HepG2 (cell line): ENCODE measurements at regions not wholly inside any gene's neighbourhood (a gene's known extent, or its start where the extent isn't known, plus 50 kb on each side); places are given as distances from the start of the nearest gene placed in this dataset.
A peak's percentile ranks its signal among the peaks of the same experiment; 100 is the strongest.

Experiments used
- ARNT ChIP-seq: fragments of 450-650 bp; IDR thresholded peaks from 2 replicates; pipeline ENCODE4 v1.6.1; 2017
- GLMP ChIP-seq: sonication (generic); formaldehyde crosslinking; IDR thresholded peaks from 2 replicates; pipeline ENCODE4 v1.9.0; 2021; ENCODE audit warnings: missing genetic modification reagents, mild to moderate bottlenecking, borderline replicate concordance
- HCFC1 ChIP-seq: fragments of 150-350 bp; IDR thresholded peaks from 2 replicates; pipeline ENCODE4 v1.6.1; 2014; ENCODE audit warnings: low read depth, low read length
- HIC2 ChIP-seq: sonication (generic); formaldehyde crosslinking; IDR thresholded peaks from 2 replicates; pipeline ENCODE4 v1.9.0; 2022; ENCODE audit warnings: low read depth, missing genetic modification reagents
- HMGXB3 ChIP-seq: sonication (generic); formaldehyde crosslinking; IDR thresholded peaks from 2 replicates; pipeline ENCODE4 v1.4.0; 2020; ENCODE audit warnings: missing genetic modification reagents, borderline replicate concordance
- PTBP1 ChIP-seq: fragments of 200-400 bp; formaldehyde crosslinking; IDR thresholded peaks from 2 replicates; pipeline ENCODE4 v1.6.1; 2018; ENCODE audit warnings: low read length, low read depth; ENCODE audit not compliant: poor library complexity, severe bottlenecking
- REXO4 ChIP-seq: sonication (generic); formaldehyde crosslinking; IDR thresholded peaks from 2 replicates; pipeline ENCODE4 v1.8.0; 2022; ENCODE audit warnings: missing genetic modification reagents, mild to moderate bottlenecking, borderline replicate concordance
- TFE3 ChIP-seq: IDR thresholded peaks from 2 replicates; pipeline ENCODE4 v1.6.1; 2016
- YEATS2 ChIP-seq: sonication (generic); formaldehyde crosslinking; IDR thresholded peaks from 2 replicates; pipeline ENCODE4 v1.4.0; 2020; ENCODE audit warnings: missing genetic modification reagents, borderline replicate concordance
- ZKSCAN5 ChIP-seq: sonication (generic); formaldehyde crosslinking; IDR thresholded peaks from 2 replicates; pipeline ENCODE4 v1.5.1; 2020; ENCODE audit warnings: mild to moderate bottlenecking, missing genetic modification reagents
- ZMYM4 ChIP-seq: sonication (generic); formaldehyde crosslinking; IDR thresholded peaks from 2 replicates; pipeline ENCODE4 v1.8.1; 2023; ENCODE audit warnings: mild to moderate bottlenecking, missing genetic modification reagents
- ZNF136 ChIP-seq: sonication (generic); formaldehyde crosslinking; IDR thresholded peaks from 2 replicates; pipeline ENCODE4 v1.8.1; 2022; ENCODE audit warnings: low read depth, mild to moderate bottlenecking, moderate library complexity, missing genetic modification reagents
- ZNF513 ChIP-seq: sonication (generic); formaldehyde crosslinking; conservative IDR thresholded peaks from 2 replicates; pipeline ENCODE4 v1.5.0; 2020; ENCODE audit warnings: missing genetic modification reagents
- ZNF564 ChIP-seq: sonication (generic); formaldehyde crosslinking; IDR thresholded peaks from 2 replicates; pipeline ENCODE4 v1.8.1; 2023; ENCODE audit warnings: mild to moderate bottlenecking, missing genetic modification reagents
- ZNF672 ChIP-seq: sonication (generic); formaldehyde crosslinking; IDR thresholded peaks from 2 replicates; pipeline ENCODE4 v1.8.1; 2022; ENCODE audit warnings: missing genetic modification reagents
- ZNF75D ChIP-seq: sonication (generic); formaldehyde crosslinking; IDR thresholded peaks from 2 replicates; pipeline ENCODE4 v1.8.1; 2023; ENCODE audit warnings: missing genetic modification reagents, mild to moderate bottlenecking, borderline replicate concordance

- 0 out of 2 replicates have a peak, but pooled peaks have one; percentile 76 for TF ChIP-seq HMGXB3 (CRISPR knock-in tag)
- no peak for TF ChIP-seq ZNF672 (CRISPR knock-in tag)
- no peak for TF ChIP-seq ZNF513 (CRISPR knock-in tag)
- no peak for TF ChIP-seq GLMP
- no peak for TF ChIP-seq ARNT
- TF ChIP-seq HIC2 (CRISPR knock-in tag), result no peak
- peak; percentile 89 for TF ChIP-seq ZMYM4 (CRISPR knock-in tag)
- no peak for TF ChIP-seq ZNF75D
- TF ChIP-seq PTBP1, result no peak
- 0 out of 2 replicates have a peak, but pooled peaks have one; percentile 17 for TF ChIP-seq ZKSCAN5
- no peak for TF ChIP-seq ZNF136 (CRISPR knock-in tag)
- no peak for TF ChIP-seq REXO4
- TF ChIP-seq ZNF564 (CRISPR knock-in tag), result peak; percentile 69; the same call in 1 of the 2 replicates
- no peak; the same call in 1 of the 2 replicates for TF ChIP-seq HCFC1
- TF ChIP-seq YEATS2 (CRISPR knock-in tag), result peak; percentile 82; the same call in 1 of the 2 replicates
- TF ChIP-seq TFE3 (CRISPR knock-in tag), result peak; percentile 66
These were observed 128.5 kb upstream of the CDYL start (continued) for GRCh38 chr6:4647414-4648365.
